Sigmoid colon (tissue), 6 donors: ENCODE measurements at regions not wholly inside any gene's neighbourhood (a gene's known extent, or its start where the extent isn't known, plus 50 kb on each side); places are given as distances from the start of the nearest gene placed in this dataset.

Source experiments
- DNase-seq: peaks from one replicate; pipeline ENCODE4 v3.0.0-alpha.2; 2019
- H3K27ac ChIP-seq, 4 donors: fragments of 200-600 bp; sonication (generic); one replicate each; pipeline ENCODE4 v1.5.1; 2016 to 2019; ENCODE audit warnings: mild to moderate bottlenecking in 1 of 4
- H3K27me3 ChIP-seq, 3 donors: fragments of 200-600 bp; sonication (generic); one replicate each; pipeline ENCODE4 v1.5.1; 2019; ENCODE audit warnings: mild to moderate bottlenecking in 1 of 3
- H3K36me3 ChIP-seq, 4 donors: fragments of 200-600 bp; sonication (generic); one replicate each; pipeline ENCODE4 v1.5.1; 2016 to 2019
- H3K4me1 ChIP-seq, 4 donors: fragments of 200-600 bp; sonication (generic); one replicate each; pipeline ENCODE4 v1.5.1; 2017 to 2019
- H3K4me3 ChIP-seq, 4 donors: fragments of 200-600 bp; sonication (generic); one replicate each; pipeline ENCODE4 v1.5.1; 2017 to 2019; ENCODE audit warnings: mild to moderate bottlenecking in 2 of 4, moderate library complexity in 1 of 4
- H3K9me3 ChIP-seq, 4 donors: fragments of 200-600 bp in 3 of 4; sonication (generic) in 3 of 4; one replicate each; pipeline versions ENCODE4 v1.5.1 to v1.6.1; 2013 to 2019
- CTCF ChIP-seq, 4 experiments: fragments of 450-650 bp in 3 of 4; fragments of 200-600 bp in 1 of 4; IDR thresholded peaks; one replicate each; pipeline ENCODE4 v1.5.1; 2016 to 2019; ENCODE audit warnings: antibody characterized with exemption in 4 of 4, mild to moderate bottlenecking in 3 of 4, moderate library complexity in 2 of 4
- EP300 ChIP-seq, 4 donors: sonication (generic); formaldehyde crosslinking; IDR thresholded peaks; one replicate each; pipeline ENCODE4 v1.6.1; 2017; ENCODE audit warnings: antibody characterized with exemption in 4 of 4
- POLR2A ChIP-seq, 2 donors: fragments of 450-650 bp; IDR thresholded peaks; one replicate each; pipeline ENCODE4 v1.6.1; 2016; ENCODE audit warnings: antibody characterized with exemption in 2 of 2, mild to moderate bottlenecking in 2 of 2, moderate library complexity in 2 of 2
- POLR2AphosphoS5 ChIP-seq, 4 donors: sonication (generic); formaldehyde crosslinking; IDR thresholded peaks; one replicate each; pipeline ENCODE4 v1.6.1; 2017; ENCODE audit warnings: antibody characterized with exemption in 4 of 4
- WGBS, 2 donors: extraction: QIAGEN DNeasy Blood & Tissue Kit; methylation state at CpG; one replicate each; pipeline ENCODE4 v1.1.7; 2013; 5-methylcytosine and 5-hydroxymethylcytosine counted together
- intact Hi-C: fragments of 100-400 bp; cut with DNase I; formaldehyde crosslinking; loops from one replicate; pipeline ENCODE4 v1.15.1; 2023
- donor health status: healthy with polysubstance abuse.
- donor health status: healthy.

- DNase-seq = no peak
- TF ChIP-seq POLR2A (IDR thresholded peaks at IDR 0.05) (no peak), EP300 (IDR thresholded peaks at IDR 0.05) (no peak), CTCF (IDR thresholded peaks at IDR 0.05) (no peak), POLR2AphosphoS5 (IDR thresholded peaks at IDR 0.05) (no peak)
- intact Hi-C loops = no loop called here
- Histone ChIP-seq H3K4me1 (peaks cover 0 to 35% (median 11%) of the 10 kb centered on the region in 4 donors), H3K36me3 (peaks cover 0 to 50% (median 0%) of the 10 kb centered on the region in 4 donors), H3K27ac (no peak overlapping the region), H3K27me3 (no peaks in the 10 kb centered on the region), H3K4me3 (no peak overlapping the region), H3K9me3 (no peaks in the 10 kb centered on the region)
Observed at GRCh38 chr1:232426801-232427200, 203.1 kb downstream of the SIPA1L2 start.

- WGBS, 2 donors = 96 to 97% methylated on average over 15 of the region's 15 CpGs
Observed at GRCh38 chr1:232425421-232425820, 204.5 kb downstream of the SIPA1L2 start.

GRCh38 chr1:232423591-232423990 lies 206.3 kb downstream of the SIPA1L2 start:
- DNase-seq = no peak
- Histone ChIP-seq H3K4me1 (peaks cover 0 to 11% (median 5%) of the 10 kb centered on the region in 4 donors), H3K27ac (no peak overlapping the region), H3K9me3 (no peaks in the 10 kb centered on the region), H3K27me3 (no peaks in the 10 kb centered on the region), H3K4me3 (no peak overlapping the region), H3K36me3 (peaks cover 0 to 74% (median 0%) of the 10 kb centered on the region in 4 donors)
- intact Hi-C loops = no loop called here
- no peak for TF ChIP-seq POLR2AphosphoS5 (IDR thresholded peaks at IDR 0.05)
- no peak for TF ChIP-seq EP300 (IDR thresholded peaks at IDR 0.05)
- no peak for TF ChIP-seq POLR2A (IDR thresholded peaks at IDR 0.05)
- 22 to 75% methylated on average over 3 of the region's 3 CpGs for WGBS, 2 donors

More at GRCh38 chr1:232425421-232425820, 204.5 kb downstream of the SIPA1L2 start:
- no peak for TF ChIP-seq POLR2A (IDR thresholded peaks at IDR 0.05)
- no peak for TF ChIP-seq CTCF (IDR thresholded peaks at IDR 0.05)
- no peak for TF ChIP-seq EP300 (IDR thresholded peaks at IDR 0.05)
- DNase-seq = no peak
- H3K9me3 ChIP-seq = no peaks in the 10 kb centered on the region
- no peak overlapping the region for H3K27ac ChIP-seq
- intact Hi-C loops = no loop called here
- no peak overlapping the region for H3K4me3 ChIP-seq
- peaks cover 0 to 64% (median 0%) of the 10 kb centered on the region in 4 donors for H3K36me3 ChIP-seq
- no peaks in the 10 kb centered on the region for H3K27me3 ChIP-seq
- peaks cover 0 to 26% (median 8%) of the 10 kb centered on the region in 4 donors for H3K4me1 ChIP-seq

- intact Hi-C loops = no loop called here
- no peak for TF ChIP-seq POLR2A (IDR thresholded peaks at IDR 0.05)
- TF ChIP-seq POLR2AphosphoS5 (IDR thresholded peaks at IDR 0.05) = no peak
- TF ChIP-seq CTCF (IDR thresholded peaks at IDR 0.05) = no peak
- no peak for TF ChIP-seq EP300 (IDR thresholded peaks at IDR 0.05)
- WGBS, 2 donors = 89 to 92% methylated on average over 8 of the region's 8 CpGs
- no peak overlapping the region for H3K27ac ChIP-seq
- H3K4me1 ChIP-seq = peaks cover 0 to 11% (median 5%) of the 10 kb centered on the region in 4 donors
- no peak for DNase-seq
- H3K27me3 ChIP-seq = no peaks in the 10 kb centered on the region
- H3K9me3 ChIP-seq = no peaks in the 10 kb centered on the region
- no peak overlapping the region for H3K4me3 ChIP-seq
- peaks cover 0 to 76% (median 3%) of the 10 kb centered on the region in 4 donors for H3K36me3 ChIP-seq
Observed at GRCh38 chr1:232422898-232423297, 207.0 kb downstream of the SIPA1L2 start.

- Histone ChIP-seq H3K9me3 (no peaks in the 10 kb centered on the region), H3K4me1 (peaks cover 0 to 5% (median 2%) of the 10 kb centered on the region in 4 donors), H3K27me3 (no peaks in the 10 kb centered on the region), H3K4me3 (no peak overlapping the region), H3K27ac (no peak overlapping the region), H3K36me3 (peaks cover 0 to 76% (median 5%) of the 10 kb centered on the region in 4 donors)
- intact Hi-C loops = no loop called here
- DNase-seq = no peak
- TF ChIP-seq POLR2A (IDR thresholded peaks at IDR 0.05) = no peak
- TF ChIP-seq POLR2AphosphoS5 (IDR thresholded peaks at IDR 0.05) = no peak
- TF ChIP-seq EP300 (IDR thresholded peaks at IDR 0.05) = no peak
- TF ChIP-seq CTCF (IDR thresholded peaks at IDR 0.05) = no peak
Observed at GRCh38 chr1:232422098-232422497, 207.8 kb downstream of the SIPA1L2 start.
